Erythroblast (primary cell): ENCODE measurements at regions not wholly inside any gene's neighbourhood (a gene's known extent, or its start where the extent isn't known, plus 50 kb on each side); places are given as distances from the start of the nearest gene placed in this dataset.

Experiments
- GATA1 ChIP-seq: IDR thresholded peaks from 2 replicates; pipeline ENCODE4 v1.6.1; 2011; ENCODE audit warnings: low read depth, mild to moderate bottlenecking, control low read depth, low read length, moderate library complexity
- POLR2A ChIP-seq: IDR thresholded peaks from 2 replicates; pipeline ENCODE4 v1.6.1; 2011; ENCODE audit warnings: mild to moderate bottlenecking, low read length

- no peak for TF ChIP-seq POLR2A
- no peak for TF ChIP-seq GATA1
Measured at GRCh38 chr1:67530071-67530470, 99.9 kb upstream of the SERBP1 start.
